Stimulated activated CD8-positive, alpha-beta memory T cell treated with anti-CD3 and anti-CD28 coated beads, Interleukin-7, amount 100 ng/mL, for 4 hours (primary cell): ENCODE measurements at regions not wholly inside any gene's neighbourhood (a gene's known extent, or its start where the extent isn't known, plus 50 kb on each side); places are given as distances from the start of the nearest gene placed in this dataset.

ENCODE experiments used
- DNase-seq, 2 donors: peaks; one replicate each; pipeline ENCODE4 v3.0.0-alpha.2; 2020; ENCODE audit warnings: low read depth in 2 of 2

- no peak for DNase-seq
Observed at GRCh38 chr13:103153466-103153865, 87.2 kb upstream of the SLC10A2 start.

DNA sequence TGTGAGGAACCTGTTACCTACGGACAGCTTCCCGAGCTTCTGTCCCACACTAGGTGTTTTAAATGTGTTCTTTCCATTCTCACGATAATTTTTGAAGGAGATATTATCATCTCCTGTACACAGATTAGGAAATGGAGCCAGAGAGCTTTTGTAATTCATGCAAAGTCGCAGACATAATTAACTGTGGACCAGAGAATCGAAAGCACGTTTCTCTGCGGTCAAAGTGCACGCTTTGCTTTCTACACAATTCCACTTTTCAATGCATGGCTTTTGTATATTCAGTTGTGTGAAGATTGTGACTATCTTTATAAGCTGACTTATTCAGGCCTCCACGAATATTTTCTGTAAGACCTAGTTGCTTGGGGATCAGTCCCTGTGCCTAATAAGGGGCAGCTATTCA lies 81.7 kb upstream of the SLC10A2 start:
- DNase-seq: no peak

DNA sequence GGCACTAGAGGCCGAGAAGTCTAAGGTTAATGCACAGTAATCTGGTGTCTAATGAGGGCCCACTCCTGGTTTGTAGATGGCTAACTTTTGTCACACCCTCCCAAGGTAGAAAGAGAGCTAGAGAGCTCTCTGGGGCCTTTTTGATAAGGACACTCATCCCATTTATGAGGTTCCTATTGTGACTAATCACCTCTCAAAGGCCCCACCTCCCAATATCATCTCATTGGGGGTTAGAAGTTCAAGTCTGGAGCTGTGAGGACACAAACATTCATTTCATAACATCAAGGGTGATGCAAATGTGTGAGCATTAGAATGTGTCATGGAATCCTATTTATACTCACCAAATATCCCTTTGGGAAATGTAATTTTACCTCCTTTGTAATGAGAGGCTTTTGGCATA lies 79.2 kb upstream of the SLC10A2 start:
- no peak for DNase-seq

- DNase-seq: no peak
Observed at GRCh38 chr13:103143432-103143831, 77.2 kb upstream of the SLC10A2 start.

DNA sequence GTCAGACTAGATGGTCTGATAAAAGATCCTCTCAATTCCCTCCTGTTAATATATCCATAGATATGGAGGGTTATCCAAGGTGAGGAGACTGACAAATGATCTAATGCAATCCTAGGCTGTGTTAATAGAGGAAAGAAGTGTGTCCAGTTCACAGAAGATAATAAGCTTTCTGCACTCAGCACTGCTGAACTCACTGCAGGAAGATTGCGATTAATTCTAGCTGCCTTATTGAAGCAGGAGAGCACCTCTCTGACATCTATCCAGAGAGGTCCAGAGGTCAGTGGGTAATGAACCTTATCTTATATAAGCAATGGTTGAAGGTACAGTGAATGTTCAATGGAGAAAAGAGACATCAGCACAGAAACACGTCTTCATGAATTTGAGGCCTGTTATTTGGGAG lies 75.9 kb upstream of the SLC10A2 start:
- DNase-seq: no peak

DNA sequence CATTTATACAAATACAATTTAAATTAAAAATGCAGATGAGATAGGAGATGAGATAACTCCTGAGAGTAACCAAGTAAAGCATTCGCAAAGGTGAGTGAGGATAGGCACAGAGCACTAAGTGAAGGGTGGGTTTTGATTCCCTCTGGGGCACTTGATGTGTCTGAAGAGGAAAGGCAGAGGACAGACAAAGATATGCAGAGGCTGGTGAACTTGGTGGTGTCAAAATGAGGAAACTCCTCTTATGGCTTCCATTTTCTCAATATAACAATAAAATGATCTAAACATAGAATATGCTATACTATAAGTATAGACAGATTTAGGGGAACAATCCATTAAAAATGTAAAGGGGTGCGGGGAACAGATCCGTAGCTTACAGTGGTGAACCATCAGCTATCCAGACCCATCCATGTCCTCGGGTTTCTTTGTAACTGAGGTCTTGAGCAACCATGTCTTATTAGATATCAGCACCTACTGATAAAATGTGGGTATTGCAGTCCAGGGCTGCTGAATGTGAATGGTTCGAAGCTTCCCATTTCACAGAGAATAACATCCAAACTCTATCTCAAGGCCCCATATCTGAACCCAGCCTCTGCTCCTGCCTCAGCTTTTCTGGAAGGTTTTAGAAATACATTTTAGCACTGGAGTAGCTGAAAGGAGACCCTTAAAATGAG lies 73.9 kb upstream of the SLC10A2 start:
- DNase-seq: no peak

DNA sequence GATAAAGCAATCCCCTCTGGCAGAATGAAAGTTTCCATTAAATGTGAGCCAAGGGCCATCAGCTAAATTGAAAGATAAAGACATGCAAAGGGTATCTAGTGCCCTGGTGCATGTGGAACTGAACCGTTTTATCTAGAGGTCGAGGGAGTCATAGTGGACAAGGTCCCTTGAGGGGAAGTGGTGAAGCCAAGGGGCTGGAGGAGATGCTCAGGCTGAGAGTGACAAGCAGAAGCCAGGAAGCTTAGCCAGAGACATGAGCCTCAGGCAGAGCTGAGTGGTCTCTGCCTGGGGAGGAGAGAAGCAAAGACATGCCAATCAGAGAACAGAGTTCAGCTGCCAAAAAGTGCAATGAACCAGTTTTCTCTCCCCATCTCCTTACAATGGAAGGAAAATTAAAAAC lies 68.1 kb upstream of the SLC10A2 start:
- DNase-seq: no peak

DNA sequence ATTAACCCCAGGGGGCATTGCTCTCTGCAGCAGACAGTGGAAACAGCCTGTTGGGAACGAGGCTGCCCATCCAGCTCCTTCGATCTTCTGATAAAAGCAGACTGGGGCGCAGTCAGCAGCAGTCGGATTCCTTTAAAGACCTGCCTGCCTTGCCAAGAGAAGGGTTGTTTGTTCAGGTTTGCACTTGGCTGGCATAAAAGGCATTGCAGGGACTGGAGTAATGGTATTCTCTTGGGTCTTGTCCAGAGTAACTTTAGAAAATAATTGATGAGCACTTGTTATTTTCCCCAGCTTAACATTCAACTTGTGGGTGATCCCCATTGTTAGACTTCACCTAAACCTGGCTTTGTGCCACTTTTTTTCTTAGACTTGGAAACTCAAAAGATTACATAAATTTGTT lies 67.3 kb upstream of the SLC10A2 start:
- no peak for DNase-seq

DNA sequence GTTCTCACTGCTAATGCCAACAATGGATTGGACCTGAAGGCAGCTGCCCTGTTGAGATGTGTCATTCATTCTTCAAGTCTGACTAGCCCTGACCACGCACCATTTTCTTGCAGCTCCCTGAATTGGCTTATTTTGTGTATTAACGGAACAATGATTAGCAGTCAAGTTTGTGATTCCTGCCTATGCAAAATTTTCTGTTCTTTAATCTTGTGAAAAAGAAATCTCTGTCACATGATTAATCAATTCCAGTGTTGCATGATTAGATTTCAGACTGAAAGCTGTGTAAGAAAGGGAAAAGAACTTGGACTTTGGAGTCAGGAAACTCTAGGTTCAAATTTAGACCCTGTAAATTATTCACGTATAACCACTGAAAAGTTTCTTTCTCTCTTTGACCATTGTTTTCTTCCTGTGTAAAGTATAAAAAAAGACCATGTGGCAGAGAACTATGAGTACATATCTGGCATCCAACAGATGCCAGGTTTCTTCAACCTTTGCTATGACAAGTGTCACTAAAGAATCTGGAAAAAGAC lies 64.5 kb upstream of the SLC10A2 start:
- no peak for DNase-seq

DNA sequence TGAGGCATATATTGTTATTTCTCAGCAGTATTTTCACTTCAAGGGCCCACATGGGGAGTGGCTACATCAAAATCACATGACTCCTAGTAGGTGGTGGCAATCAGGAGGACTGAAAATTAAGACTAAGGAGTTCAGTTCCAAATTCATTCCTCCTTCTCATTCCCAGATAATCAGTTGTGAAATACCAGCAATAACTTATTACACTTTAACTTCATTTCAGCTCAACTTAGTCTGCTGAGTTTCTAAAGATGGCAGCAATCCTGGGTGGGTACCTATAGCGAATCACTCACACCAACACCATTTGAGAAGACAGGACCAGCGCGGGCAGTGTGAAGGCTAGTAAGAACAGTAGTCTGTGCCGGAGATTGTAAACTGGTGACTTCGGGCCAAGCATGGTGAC lies 63.9 kb upstream of the SLC10A2 start:
- DNase-seq: no peak
